ENCODE measurements at regions not wholly inside any gene's neighbourhood (a gene's known extent, or its start where the extent isn't known, plus 50 kb on each side); places are given as distances from the start of the nearest gene placed in this dataset.
"Not testable (repeated sequence)": the region's sequence is repeated elsewhere in the genome, so short reads cannot be mapped to it uniquely, and the experiment has no call there.

- no peak for DNase-seq
Observed at GRCh38 chr10:81288544-81288943, 586.5 kb upstream of the NRG3 start.

- DNase-seq: peak; percentile 40
Observed at GRCh38 chr10:81297292-81297691, 577.7 kb upstream of the NRG3 start.

GRCh38 chr10:81303656-81304055, 571.3 kb upstream of the NRG3 start:
- DNase-seq: no peak

- DNase-seq: peak; percentile 59
Observed at GRCh38 chr10:81306971-81307782, 567.8 kb upstream of the NRG3 start.

GRCh38 chr10:81309041-81309552, 565.9 kb upstream of the NRG3 start:
- no peak for DNase-seq

- DNase-seq: no peak
Observed at GRCh38 chr10:81314471-81314870, 560.5 kb upstream of the NRG3 start.

GRCh38 chr10:81315026-81315425, 560.0 kb upstream of the NRG3 start:
- no peak for DNase-seq

- peak; percentile 31 for DNase-seq
Observed at GRCh38 chr10:81348003-81348402, 527.0 kb upstream of the NRG3 start.

GRCh38 chr10:81367132-81367531, 507.9 kb upstream of the NRG3 start:
- DNase-seq: no peak

- DNase-seq: no peak
Observed at GRCh38 chr10:81386817-81387216, 488.2 kb upstream of the NRG3 start.

- no peak for DNase-seq
Observed at GRCh38 chr10:81403451-81403850, 471.5 kb upstream of the NRG3 start.

GRCh38 chr10:81405399-81405798, 469.6 kb upstream of the NRG3 start:
- no peak for DNase-seq

GRCh38 chr10:81414038-81414437, 461.0 kb upstream of the NRG3 start:
- peak; percentile 40 for DNase-seq

- no peak for DNase-seq
Observed at GRCh38 chr10:81426722-81427121, 448.3 kb upstream of the NRG3 start.

GRCh38 chr10:81428456-81429134, 446.4 kb upstream of the NRG3 start:
- no peak for DNase-seq

- DNase-seq: no peak
Observed at GRCh38 chr10:81439445-81439844, 435.5 kb upstream of the NRG3 start.

- DNase-seq: not testable (repeated sequence)
Observed at GRCh38 chr10:81441624-81442023, 433.4 kb upstream of the NRG3 start.

GRCh38 chr10:81444242-81444929, 430.6 kb upstream of the NRG3 start:
- DNase-seq: no peak

GRCh38 chr10:81450651-81451050, 424.3 kb upstream of the NRG3 start:
- no peak for DNase-seq

GRCh38 chr10:81472927-81473470, 402.0 kb upstream of the NRG3 start:
- DNase-seq: no peak

GRCh38 chr10:81473755-81474154, 401.2 kb upstream of the NRG3 start:
- DNase-seq: no peak

GRCh38 chr10:81479316-81479715, 395.7 kb upstream of the NRG3 start:
- DNase-seq: no peak

- no peak for DNase-seq
Observed at GRCh38 chr10:81496626-81497025, 378.4 kb upstream of the NRG3 start.
